22Rv1 (cell line): ENCODE measurements at regions not wholly inside any gene's neighbourhood (a gene's known extent, or its start where the extent isn't known, plus 50 kb on each side); places are given as distances from the start of the nearest gene placed in this dataset.

Experiments used
- H3K27ac ChIP-seq: fragments of 450-650 bp; 2 replicates; pipeline ENCODE4 v1.5.1; 2017
- ZFX ChIP-seq: fragments of 450-650 bp; IDR thresholded peaks from 2 replicates; pipeline ENCODE4 v1.6.1; 2017; ENCODE audit warnings: antibody characterized with exemption, borderline replicate concordance
- TF ChIP-seq, protein P1 (sequence below): fragments of 450-650 bp; IDR thresholded peaks from 2 replicates; pipeline ENCODE4 v1.5.1; 2017; ENCODE audit warnings: mild to moderate bottlenecking

DNA sequence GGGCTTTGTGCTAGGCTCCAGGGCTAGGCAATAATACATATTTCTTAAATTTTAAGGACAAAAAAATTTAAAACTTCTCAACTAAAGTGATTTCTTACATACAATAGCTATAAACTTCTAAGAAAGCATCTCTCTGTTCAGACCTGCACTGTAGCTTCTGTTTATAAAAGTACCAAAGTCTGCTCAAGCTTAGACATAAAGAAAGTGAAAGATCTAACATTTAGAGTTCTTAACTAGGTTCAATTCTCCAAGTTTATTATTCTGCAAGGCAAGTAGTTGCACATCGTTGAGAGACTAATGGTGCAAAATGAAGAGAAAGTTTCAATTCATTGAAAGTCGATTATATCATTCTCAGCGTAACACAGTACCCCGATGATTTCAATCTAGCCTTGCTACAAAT is 857.4 kb upstream of the HTR2C start:
- H3K27ac ChIP-seq: no peak overlapping the region
- TF ChIP-seq, protein P1, sequence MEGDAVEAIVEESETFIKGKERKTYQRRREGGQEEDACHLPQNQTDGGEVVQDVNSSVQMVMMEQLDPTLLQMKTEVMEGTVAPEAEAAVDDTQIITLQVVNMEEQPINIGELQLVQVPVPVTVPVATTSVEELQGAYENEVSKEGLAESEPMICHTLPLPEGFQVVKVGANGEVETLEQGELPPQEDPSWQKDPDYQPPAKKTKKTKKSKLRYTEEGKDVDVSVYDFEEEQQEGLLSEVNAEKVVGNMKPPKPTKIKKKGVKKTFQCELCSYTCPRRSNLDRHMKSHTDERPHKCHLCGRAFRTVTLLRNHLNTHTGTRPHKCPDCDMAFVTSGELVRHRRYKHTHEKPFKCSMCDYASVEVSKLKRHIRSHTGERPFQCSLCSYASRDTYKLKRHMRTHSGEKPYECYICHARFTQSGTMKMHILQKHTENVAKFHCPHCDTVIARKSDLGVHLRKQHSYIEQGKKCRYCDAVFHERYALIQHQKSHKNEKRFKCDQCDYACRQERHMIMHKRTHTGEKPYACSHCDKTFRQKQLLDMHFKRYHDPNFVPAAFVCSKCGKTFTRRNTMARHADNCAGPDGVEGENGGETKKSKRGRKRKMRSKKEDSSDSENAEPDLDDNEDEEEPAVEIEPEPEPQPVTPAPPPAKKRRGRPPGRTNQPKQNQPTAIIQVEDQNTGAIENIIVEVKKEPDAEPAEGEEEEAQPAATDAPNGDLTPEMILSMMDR: no peak
- TF ChIP-seq ZFX: no peak

DNA sequence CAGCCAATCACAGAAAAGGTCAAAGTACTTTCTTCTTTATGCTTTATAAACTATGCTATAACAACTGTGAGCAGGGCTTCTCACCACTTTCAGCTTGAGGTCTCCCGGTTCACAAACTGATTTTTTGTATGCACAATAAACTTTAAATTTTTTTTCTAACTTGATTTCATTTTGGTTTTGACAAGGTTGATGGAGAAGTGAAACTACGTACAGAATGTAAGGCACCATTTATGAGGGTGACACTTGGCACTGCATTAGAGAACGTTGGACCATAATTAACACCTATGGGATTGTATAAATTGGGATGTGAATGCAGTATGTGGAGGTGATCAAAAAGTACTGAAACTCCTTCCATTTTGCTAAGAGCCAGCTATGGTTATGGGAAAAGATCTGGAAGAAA is 857.9 kb upstream of the HTR2C start:
- no peak overlapping the region for H3K27ac ChIP-seq
- TF ChIP-seq, protein P1: no peak
- TF ChIP-seq ZFX: no peak

DNA sequence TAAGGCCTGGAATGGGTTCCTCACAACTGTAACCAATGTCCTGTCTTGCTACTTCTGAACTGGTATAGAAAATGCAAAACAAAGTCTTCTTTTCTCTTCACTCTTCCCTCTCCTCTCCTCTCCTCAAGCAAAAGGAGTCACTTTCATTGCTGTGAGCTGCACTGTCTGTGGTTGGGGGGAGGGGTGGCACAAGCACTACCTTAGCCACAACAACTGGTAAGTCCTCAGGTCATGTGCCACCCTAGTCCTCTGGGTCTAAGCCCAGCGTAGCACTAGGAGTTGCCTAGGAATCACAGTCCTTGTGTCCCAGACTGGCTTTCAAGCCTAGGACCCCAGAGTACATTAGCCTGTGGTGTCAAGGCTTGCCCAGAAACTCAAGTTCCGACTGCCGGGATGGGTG is 859.3 kb upstream of the AMOT start:
- no peak for TF ChIP-seq ZFX
- TF ChIP-seq, protein P1: no peak
- H3K27ac ChIP-seq: no peak overlapping the region

DNA sequence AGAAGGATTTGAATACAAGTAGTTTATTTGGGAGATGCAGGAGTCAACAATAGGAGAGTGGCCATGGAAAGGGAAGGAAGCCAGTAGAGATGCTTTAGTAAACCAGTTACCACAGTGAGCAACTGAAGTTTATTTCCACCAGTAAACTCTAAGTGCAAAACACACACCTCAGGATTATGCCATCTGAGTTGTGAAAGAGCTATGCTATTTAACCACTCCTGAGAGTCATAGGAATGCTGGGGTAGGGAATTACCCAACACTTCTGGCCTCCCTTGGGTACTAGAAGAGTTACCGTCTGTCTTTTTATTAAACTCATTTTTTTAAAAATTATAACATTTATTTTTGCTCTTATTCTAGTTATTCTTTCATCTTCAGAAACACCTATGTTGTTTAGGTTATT is 834.6 kb upstream of the AMOT start:
- TF ChIP-seq, protein P1: no peak
- no peak for TF ChIP-seq ZFX
- no peak overlapping the region for H3K27ac ChIP-seq

DNA sequence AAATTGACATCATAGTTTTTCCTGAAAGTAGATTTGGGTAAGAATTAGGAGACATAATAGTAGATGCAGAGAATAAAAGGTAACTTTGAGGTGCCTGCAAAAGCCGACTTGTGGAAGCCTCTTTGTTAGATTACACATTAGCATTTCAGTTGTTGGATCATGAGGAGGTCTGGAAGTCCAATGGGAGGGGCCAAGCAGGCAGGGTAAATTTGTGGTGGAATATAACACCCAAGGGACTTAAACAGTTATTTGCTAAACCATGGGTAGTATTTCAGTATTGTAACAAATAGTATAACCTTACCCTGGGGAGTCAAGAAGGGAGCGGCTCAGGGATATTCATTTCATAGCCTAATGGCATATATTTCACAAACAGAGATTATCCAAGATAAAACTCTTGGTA is 810.7 kb upstream of the AMOT start:
- TF ChIP-seq ZFX: no peak
- TF ChIP-seq, protein P1: no peak
- no peak overlapping the region for H3K27ac ChIP-seq

DNA sequence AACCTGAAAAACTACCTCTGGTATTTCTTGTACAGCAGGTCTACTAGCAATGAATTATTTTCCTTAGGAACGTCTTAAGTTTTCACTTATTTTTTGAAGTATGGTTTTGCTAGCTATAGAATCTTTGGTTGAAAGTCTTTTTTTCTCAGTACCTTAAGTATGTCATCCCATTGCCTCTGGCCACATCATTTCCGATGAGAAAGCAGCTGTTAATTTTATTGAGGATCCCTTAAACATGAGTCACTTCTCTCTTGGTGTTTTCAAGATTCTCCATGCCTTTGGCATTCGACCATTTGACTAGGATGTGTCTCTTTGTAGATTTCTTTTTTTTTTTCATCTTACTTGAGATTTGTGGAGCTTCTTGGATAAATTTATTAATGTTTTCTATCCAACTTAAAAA is 803.8 kb upstream of the AMOT start:
- TF ChIP-seq ZFX: no peak
- TF ChIP-seq, protein P1: no peak
- H3K27ac ChIP-seq: no peak overlapping the region

DNA sequence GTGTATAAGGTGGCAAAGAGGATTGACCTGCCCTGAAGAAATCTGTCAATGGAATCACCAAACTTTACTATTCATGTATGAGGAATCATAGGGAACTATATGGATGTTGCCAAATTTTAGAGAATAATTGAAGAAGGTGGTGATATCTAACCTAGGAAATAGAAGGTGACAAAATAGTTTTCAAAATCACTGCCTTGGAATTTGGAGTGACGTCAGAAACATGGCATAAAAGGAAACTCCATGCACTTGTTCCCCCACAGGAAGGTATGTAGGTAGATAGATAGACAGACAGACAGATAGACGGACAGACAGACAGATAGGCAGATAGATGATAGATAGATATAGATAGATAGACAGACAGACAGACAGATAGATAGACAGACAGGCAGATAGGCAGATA is 793.9 kb upstream of the AMOT start:
- TF ChIP-seq, protein P1: no peak
- no peak for TF ChIP-seq ZFX
- no peak overlapping the region for H3K27ac ChIP-seq
